ENCODE measurements at regions not wholly inside any gene's neighbourhood (a gene's known extent, or its start where the extent isn't known, plus 50 kb on each side); places are given as distances from the start of the nearest gene placed in this dataset.

GRCh38 chr9:38127271-38127839, 58.3 kb upstream of the SHB start:
- TF ChIP-seq CTCF (IDR thresholded peaks at IDR 0.05; ENCODE audit: low read depth, low read length, missing input control) (no peak), EGR1 (IDR thresholded peaks at IDR 0.05; ENCODE audit: low read depth in 2 of 2) (no peak)

Data from liver (tissue), 3 donors.